AG10803 (cell line): ENCODE measurements at regions not wholly inside any gene's neighbourhood (a gene's known extent, or its start where the extent isn't known, plus 50 kb on each side); places are given as distances from the start of the nearest gene placed in this dataset.
A peak's percentile ranks its signal among the peaks of the same experiment; 100 is the strongest.
"Not testable (repeated sequence)": the region's sequence is repeated elsewhere in the genome, so short reads cannot be mapped to it uniquely, and the experiment has no call there.

ENCODE experiments used
- DNase-seq: peaks from one replicate; pipeline ENCODE4 v3.0.0; 2010; ENCODE audit warnings: low read depth
- H3K4me3 ChIP-seq: 2 replicates; pipeline ENCODE4 v1.5.1; 2011; ENCODE audit warnings: mild to moderate bottlenecking, low read length, control low read depth
- TF ChIP-seq, protein P1 (sequence below): conservative IDR thresholded peaks from 2 replicates; pipeline ENCODE4 v1.5.1; 2011; ENCODE audit warnings: mild to moderate bottlenecking, low read length, control low read depth, inconsistent platforms

DNA sequence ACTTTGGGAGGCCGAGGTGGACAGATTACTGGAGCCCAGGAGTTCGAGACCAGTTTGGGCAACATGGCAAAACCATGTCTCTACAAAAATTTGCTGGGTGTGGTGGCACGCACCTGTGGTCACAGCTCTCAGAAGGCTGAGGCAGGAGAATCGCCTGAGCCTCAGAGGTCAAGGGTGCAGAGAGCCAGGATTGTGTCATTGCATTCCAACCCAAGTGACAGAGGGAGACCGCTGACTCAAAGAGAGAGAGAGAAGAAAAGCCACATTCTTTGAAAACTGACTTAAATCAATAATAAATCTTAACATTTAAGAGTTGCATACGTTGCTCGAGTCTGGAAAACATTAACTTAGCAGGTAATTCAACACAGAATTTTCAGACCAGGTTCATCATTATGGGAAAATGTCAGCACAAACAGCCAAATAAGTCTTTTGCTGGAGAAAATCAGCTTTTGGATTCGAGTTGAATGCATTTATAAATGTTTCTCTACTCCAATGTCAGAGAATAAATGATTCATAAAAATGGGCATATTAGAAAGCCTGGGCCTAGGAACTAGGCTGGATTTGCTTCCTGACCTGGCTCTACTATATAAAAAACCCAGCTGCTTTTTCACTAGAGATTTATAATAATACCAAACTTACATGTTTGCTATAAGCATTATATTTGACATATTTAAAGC, 68.3 kb upstream of the RBPJ start:
- H3K4me3 ChIP-seq, result no peak overlapping the region
- TF ChIP-seq, protein P1, sequence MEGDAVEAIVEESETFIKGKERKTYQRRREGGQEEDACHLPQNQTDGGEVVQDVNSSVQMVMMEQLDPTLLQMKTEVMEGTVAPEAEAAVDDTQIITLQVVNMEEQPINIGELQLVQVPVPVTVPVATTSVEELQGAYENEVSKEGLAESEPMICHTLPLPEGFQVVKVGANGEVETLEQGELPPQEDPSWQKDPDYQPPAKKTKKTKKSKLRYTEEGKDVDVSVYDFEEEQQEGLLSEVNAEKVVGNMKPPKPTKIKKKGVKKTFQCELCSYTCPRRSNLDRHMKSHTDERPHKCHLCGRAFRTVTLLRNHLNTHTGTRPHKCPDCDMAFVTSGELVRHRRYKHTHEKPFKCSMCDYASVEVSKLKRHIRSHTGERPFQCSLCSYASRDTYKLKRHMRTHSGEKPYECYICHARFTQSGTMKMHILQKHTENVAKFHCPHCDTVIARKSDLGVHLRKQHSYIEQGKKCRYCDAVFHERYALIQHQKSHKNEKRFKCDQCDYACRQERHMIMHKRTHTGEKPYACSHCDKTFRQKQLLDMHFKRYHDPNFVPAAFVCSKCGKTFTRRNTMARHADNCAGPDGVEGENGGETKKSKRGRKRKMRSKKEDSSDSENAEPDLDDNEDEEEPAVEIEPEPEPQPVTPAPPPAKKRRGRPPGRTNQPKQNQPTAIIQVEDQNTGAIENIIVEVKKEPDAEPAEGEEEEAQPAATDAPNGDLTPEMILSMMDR, result no peak
- no peak for DNase-seq

DNA sequence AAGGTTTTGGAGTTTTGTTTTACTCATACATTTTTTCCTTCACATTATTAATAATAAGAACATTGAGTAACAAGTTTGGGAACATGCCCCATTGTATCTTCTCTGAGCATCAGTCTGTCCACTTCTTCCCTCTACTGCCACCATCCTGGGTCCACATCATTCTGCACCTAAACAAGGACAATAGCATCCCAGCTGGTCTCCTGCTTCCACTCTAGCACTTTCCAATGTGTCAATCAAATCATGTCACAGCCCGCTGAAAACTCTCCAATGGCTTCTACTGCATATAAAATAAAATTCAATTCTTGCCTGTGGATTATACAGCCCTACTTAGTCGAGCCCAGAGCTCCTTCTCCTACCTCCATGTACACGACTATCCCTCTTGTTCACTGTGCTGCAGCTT, 66.8 kb upstream of the RBPJ start:
- no peak for DNase-seq
- TF ChIP-seq, protein P1, result no peak

DNA sequence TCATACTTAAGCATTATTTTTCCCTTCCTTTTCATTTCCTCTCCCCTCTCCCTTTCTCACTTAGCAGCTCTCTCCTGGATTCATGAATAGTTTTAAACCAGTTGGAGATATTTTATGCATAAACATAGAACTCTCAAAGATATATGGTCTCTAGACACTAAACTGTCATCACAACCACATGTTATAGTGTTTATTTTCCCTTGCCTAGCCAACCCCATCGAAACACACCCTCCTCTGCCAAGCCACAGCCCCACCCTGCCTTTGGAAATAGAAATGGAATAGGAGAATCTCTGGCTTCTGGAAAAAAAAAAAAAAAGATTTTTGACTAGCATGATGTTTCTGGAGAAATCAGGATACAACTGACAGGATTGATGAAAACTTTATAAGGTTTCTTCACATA, 64.8 kb upstream of the RBPJ start:
- TF ChIP-seq, protein P1, result no peak
- no peak overlapping the region for H3K4me3 ChIP-seq
- DNase-seq, result peak; percentile 67

More for the DNA sequence above, 66.8 kb upstream of the RBPJ start:
- H3K4me3 ChIP-seq, result no peak overlapping the region

DNA sequence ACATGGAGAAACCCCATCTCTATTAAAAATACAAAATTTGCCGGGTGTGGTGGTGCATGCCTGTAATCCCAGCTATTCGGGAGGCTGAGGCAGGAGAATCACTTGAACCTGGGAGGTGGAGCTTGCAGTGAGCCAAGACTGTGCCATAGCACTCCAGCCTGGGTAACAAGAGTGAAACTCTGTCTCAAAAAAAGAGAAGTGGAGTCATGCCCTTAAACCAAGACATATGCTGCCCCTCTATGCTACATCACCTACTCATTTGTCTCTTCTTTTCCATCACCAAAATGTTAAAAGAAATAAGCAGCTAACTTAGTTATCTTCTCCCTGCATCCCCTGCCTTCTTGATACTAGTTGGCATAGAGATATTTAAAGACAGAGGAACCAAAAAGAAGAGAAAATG, 63.4 kb upstream of the RBPJ start:
- H3K4me3 ChIP-seq, DNase-seq: not testable (repeated sequence)

DNA sequence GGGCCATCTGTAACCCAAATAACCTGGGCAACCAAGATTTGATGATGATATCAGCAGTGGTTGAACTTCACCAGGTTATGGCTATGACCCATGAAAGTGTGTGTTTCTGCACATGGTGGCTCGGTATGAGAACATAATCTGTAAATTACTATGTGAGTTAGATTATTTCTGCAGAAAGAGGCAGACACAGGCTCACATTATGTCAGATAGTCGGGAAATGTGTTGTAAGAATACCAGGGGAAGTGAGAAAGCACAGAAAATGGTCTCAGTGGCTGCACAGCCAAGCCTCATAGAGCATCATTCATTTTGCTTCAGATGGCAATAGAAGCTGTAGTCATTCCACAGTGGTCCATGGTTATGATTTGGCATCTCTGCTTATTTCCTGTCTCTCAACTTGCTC, 63.0 kb upstream of the RBPJ start:
- no peak overlapping the region for H3K4me3 ChIP-seq
- DNase-seq, result no peak
- TF ChIP-seq, protein P1, result no peak

DNA sequence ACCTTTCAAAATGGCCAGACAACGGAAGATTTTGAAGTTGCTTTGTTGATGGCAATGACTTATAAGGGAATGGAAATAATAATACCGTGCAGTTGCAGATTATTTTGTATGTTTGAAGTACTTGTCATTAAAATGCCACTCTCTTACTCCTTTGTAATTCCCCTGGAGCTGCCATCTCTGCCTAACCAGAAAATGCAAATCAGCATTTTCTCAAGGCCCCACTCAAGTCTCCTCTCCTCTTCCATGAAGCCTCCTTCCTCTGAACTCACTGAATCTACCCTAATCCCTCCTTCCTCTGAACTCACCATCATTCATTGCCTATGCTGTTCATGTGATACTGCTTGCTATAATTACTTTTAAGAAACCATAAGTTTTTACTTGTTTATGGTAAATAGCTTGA, 60.2 kb upstream of the RBPJ start:
- no peak for DNase-seq
- TF ChIP-seq, protein P1, result no peak
- H3K4me3 ChIP-seq, result no peak overlapping the region

DNA sequence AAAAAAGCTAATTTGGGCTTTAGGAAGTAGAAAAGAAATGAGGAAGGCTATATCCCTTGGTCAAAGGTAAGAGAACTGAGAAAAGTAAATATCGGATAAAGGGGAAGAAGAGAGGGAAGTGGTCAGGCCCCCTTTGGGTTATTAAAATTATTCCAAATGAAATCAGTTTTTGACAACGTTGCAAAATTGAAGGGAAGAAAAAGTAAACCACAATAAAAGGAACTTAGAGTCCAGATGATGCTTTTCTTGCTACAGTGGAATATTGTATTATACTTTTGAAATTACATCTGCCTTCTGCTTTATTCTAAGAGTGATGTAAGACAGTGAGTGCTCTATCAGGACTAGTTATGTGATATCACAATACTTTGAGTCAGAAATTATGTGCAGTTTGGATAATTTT, 59.4 kb upstream of the RBPJ start:
- TF ChIP-seq, protein P1, result no peak
- no peak overlapping the region for H3K4me3 ChIP-seq
- no peak for DNase-seq

DNA sequence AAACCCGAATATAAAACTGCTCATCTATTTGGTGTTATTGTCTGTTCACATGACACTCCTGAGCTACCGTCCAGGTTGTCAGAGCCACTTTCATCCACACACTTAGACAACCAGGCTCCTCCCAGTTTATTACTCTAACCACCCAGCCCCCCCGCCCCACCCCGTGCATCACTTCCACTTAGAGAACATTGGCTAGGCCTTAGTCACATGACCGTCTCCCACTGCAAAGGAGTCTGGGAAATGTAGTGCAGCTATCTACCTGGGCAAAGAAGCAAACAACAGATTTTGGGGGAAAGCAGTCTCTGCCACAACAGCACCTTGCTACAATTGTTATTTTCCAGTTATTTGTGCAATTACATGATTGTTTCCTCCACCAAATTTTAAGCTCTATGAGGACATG, 57.6 kb upstream of the RBPJ start:
- DNase-seq, result no peak
- TF ChIP-seq, protein P1, result no peak
- H3K4me3 ChIP-seq, result no peak overlapping the region
